Stimulated activated CD4-positive, alpha-beta T cell treated with anti-CD3 and anti-CD28 coated beads, Interleukin-12 subunit alpha, Interleukin-12 subunit beta, amount 100 ng/mL, for 24 hours (primary cell): ENCODE measurements at regions not wholly inside any gene's neighbourhood (a gene's known extent, or its start where the extent isn't known, plus 50 kb on each side); places are given as distances from the start of the nearest gene placed in this dataset.
"Not testable (repeated sequence)": the region's sequence is repeated elsewhere in the genome, so short reads cannot be mapped to it uniquely, and the experiment has no call there.

ENCODE experiments used
- DNase-seq, 2 experiments: peaks; one replicate each; pipeline ENCODE4 v3.0.0-alpha.2; 2020; ENCODE audit warnings: low read depth in 2 of 2

GRCh38 chr11:134667175-134667500, 255.1 kb upstream of the B3GAT1 start:
- DNase-seq, result no peak

GRCh38 chr11:134666273-134667174, 254.5 kb upstream of the B3GAT1 start:
- DNase-seq, result no peak

- no peak for DNase-seq
Measured at GRCh38 chr11:134665571-134666270, 253.7 kb upstream of the B3GAT1 start.

GRCh38 chr11:134665188-134665535, 253.1 kb upstream of the B3GAT1 start:
- DNase-seq, result no peak

GRCh38 chr11:134664447-134665187, 252.6 kb upstream of the B3GAT1 start:
- DNase-seq, result no peak

GRCh38 chr11:134663506-134664313, 251.7 kb upstream of the B3GAT1 start:
- no peak for DNase-seq

GRCh38 chr11:134662629-134663360, 250.8 kb upstream of the B3GAT1 start:
- no peak for DNase-seq

GRCh38 chr11:134661660-134662059, 249.6 kb upstream of the B3GAT1 start:
- DNase-seq, result no peak

GRCh38 chr11:134660416-134660815, 248.4 kb upstream of the B3GAT1 start:
- no peak for DNase-seq

GRCh38 chr11:134659882-134660281, 247.8 kb upstream of the B3GAT1 start:
- DNase-seq, result no peak

GRCh38 chr11:134658481-134659225, 246.6 kb upstream of the B3GAT1 start:
- no peak for DNase-seq

- DNase-seq, result no peak
Measured at GRCh38 chr11:134657631-134658030, 245.6 kb upstream of the B3GAT1 start.

GRCh38 chr11:134656861-134657540, 245.0 kb upstream of the B3GAT1 start:
- no peak for DNase-seq

- DNase-seq, result not testable (repeated sequence)
Measured at GRCh38 chr11:134656086-134656840, 244.2 kb upstream of the B3GAT1 start.

- no peak for DNase-seq
Measured at GRCh38 chr11:134655189-134655989, 243.3 kb upstream of the B3GAT1 start.

GRCh38 chr11:134654161-134654915, 242.3 kb upstream of the B3GAT1 start:
- peak in 1 of 2 experiments; percentile 7 for DNase-seq

- no peak for DNase-seq
Measured at GRCh38 chr11:134652586-134653255, 240.7 kb upstream of the B3GAT1 start.
